Gastroesophageal sphincter (tissue), 4 donors: ENCODE measurements at regions not wholly inside any gene's neighbourhood (a gene's known extent, or its start where the extent isn't known, plus 50 kb on each side); places are given as distances from the start of the nearest gene placed in this dataset.

ENCODE experiments used
- ATAC-seq: fragments of 150-250 bp; one replicate; pipeline ENCODE4 v1.9.1; 2016; ENCODE audit warnings: mild to moderate bottlenecking, moderate library complexity
- H3K27ac ChIP-seq, 4 donors: fragments of 200-600 bp; sonication (generic) in 3 of 4; 1 replicate in 3 of 4; 2 replicates in 1 of 4; pipeline ENCODE4 v1.5.1; 2016 to 2019
- H3K27me3 ChIP-seq: fragments of 200-600 bp; sonication (generic); one replicate; pipeline ENCODE4 v1.5.1; 2019
- H3K36me3 ChIP-seq, 2 donors: fragments of 200-600 bp; sonication (generic); one replicate each; pipeline ENCODE4 v1.5.1; 2019; ENCODE audit warnings: control low read depth in 1 of 2
- H3K4me1 ChIP-seq, 3 donors: fragments of 200-600 bp; sonication (generic); 1 replicate in 2 of 3; 2 replicates in 1 of 3; pipeline ENCODE4 v1.5.1; 2016 to 2019; ENCODE audit warnings: control low read depth in 2 of 3
- H3K4me3 ChIP-seq, 2 donors: fragments of 200-600 bp; sonication (generic); one replicate each; pipeline ENCODE4 v1.5.1; 2019; ENCODE audit warnings: mild to moderate bottlenecking in 1 of 2, moderate library complexity in 1 of 2
- H3K9me3 ChIP-seq, 3 donors: fragments of 200-600 bp; sonication (generic); one replicate each; pipeline ENCODE4 v1.5.1; 2017 to 2019; ENCODE audit warnings: control low read depth in 2 of 3
- EP300 ChIP-seq: sonication (generic); formaldehyde crosslinking; IDR thresholded peaks from one replicate; pipeline ENCODE4 v1.6.1; 2017; ENCODE audit warnings: antibody characterized with exemption, mild to moderate bottlenecking
- POLR2A ChIP-seq, 2 donors: fragments of 450-650 bp; IDR thresholded peaks; one replicate each; pipeline ENCODE4 v1.6.1; 2017; ENCODE audit warnings: antibody characterized with exemption in 2 of 2, mild to moderate bottlenecking in 2 of 2, moderate library complexity in 1 of 2
- POLR2AphosphoS5 ChIP-seq: sonication (generic); formaldehyde crosslinking; IDR thresholded peaks from one replicate; pipeline ENCODE4 v1.6.1; 2017; ENCODE audit warnings: antibody characterized with exemption
- WGBS, 2 donors: methylation state at CpG; one replicate each; pipeline ENCODE4 v1.1.5; 2018; ENCODE audit warnings: low coverage in 1 of 2; 5-methylcytosine and 5-hydroxymethylcytosine counted together
- TF ChIP-seq, protein P1 (sequence below), 4 experiments: fragments of 200-600 bp in 2 of 4; fragments of 450-650 bp in 2 of 4; sonication (generic) in 1 of 4; IDR thresholded peaks; one replicate each; pipeline ENCODE4 v1.5.1; 2017 to 2019; ENCODE audit warnings: antibody characterized with exemption in 4 of 4, mild to moderate bottlenecking in 2 of 4, moderate library complexity in 2 of 4

DNA sequence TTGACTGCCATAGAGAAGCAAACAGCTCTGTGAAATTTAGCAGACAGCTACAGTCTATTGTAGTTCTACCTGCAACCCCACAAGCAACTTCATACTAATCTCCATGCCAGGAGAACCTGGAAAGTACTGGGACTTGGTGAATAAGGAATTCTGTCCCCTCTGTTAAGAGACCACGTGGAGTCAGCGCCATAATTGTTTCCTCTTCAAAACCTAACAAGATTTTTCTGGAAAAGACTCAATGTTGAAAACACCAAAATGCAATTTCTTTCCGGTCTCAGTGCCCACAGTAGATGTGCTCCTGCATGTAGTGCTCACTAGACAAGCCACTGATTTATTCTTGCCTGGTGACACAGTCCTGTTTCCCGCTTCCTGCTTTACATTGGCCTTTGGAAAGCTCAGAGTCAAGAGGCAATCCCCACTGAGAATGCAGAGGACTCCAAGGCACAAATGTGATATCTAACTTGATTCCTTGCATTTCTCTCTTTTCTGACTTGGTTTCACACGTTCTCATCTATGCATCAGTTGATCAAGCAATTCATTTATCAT, 268.3 kb downstream of the HIVEP2 start:
- no peak overlapping the region for H3K27ac ChIP-seq
- no peaks in the 10 kb centered on the region for H3K9me3 ChIP-seq
- H3K4me3 ChIP-seq = no peak overlapping the region
- TF ChIP-seq POLR2AphosphoS5 = no peak
- TF ChIP-seq, protein P1, sequence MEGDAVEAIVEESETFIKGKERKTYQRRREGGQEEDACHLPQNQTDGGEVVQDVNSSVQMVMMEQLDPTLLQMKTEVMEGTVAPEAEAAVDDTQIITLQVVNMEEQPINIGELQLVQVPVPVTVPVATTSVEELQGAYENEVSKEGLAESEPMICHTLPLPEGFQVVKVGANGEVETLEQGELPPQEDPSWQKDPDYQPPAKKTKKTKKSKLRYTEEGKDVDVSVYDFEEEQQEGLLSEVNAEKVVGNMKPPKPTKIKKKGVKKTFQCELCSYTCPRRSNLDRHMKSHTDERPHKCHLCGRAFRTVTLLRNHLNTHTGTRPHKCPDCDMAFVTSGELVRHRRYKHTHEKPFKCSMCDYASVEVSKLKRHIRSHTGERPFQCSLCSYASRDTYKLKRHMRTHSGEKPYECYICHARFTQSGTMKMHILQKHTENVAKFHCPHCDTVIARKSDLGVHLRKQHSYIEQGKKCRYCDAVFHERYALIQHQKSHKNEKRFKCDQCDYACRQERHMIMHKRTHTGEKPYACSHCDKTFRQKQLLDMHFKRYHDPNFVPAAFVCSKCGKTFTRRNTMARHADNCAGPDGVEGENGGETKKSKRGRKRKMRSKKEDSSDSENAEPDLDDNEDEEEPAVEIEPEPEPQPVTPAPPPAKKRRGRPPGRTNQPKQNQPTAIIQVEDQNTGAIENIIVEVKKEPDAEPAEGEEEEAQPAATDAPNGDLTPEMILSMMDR (IDR thresholded peaks at IDR 0.05) = no peak
- no peak for TF ChIP-seq POLR2A (IDR thresholded peaks at IDR 0.05)
- TF ChIP-seq EP300 = no peak
- peaks cover 0 to 8% (median 0%) of the 10 kb centered on the region in 3 donors for H3K4me1 ChIP-seq
- WGBS, 2 donors = 67 to 83% methylated on average over 4 to 5 of the region's 5 CpGs
- peaks cover 4% of the 10 kb centered on the region for H3K27me3 ChIP-seq
- ATAC-seq = no peak
- H3K36me3 ChIP-seq = no peaks in the 10 kb centered on the region

DNA sequence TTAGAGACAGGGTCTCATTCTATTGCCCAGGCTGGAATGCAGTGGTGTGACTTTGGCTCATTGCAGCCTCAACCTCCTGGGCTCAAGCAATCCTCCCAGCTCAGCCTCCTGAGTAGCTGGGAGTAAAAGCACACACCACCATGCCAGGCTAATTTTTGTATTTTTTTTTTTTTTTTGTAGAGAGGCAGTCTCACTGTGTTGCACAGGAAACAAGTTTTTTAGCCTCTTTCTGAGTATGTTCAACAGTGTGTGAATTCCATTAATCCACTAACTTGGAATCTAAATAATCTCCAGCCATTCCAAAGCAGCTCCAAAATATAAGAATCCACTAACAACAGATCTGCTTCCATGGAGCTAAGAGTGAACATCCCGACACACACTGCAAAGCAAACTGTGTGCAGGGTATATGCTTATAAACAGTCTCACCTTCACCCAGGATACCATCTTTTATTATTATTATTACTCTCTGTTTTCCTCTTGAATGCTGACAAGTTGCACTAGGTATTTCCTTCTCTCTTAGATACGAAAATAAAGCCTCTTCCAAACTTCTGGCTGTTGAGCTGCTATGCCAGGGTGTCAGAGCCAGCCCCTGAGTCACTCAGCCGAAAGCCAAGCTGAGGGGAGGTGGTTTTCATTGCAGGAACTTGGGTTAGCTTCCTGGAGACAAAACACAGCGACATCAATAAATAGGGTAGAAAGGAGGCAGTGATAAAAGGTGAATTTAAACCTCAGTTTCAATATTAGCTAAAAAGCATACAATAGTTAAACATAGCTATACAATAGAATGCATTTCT, 264.9 kb downstream of the HIVEP2 start:
- 13 to 30% methylated on average over 2 to 4 of the region's 4 CpGs for WGBS, 2 donors
- peaks cover 0 to 8% (median 0%) of the 10 kb centered on the region in 3 donors for H3K4me1 ChIP-seq
- H3K4me3 ChIP-seq = no peak overlapping the region
- TF ChIP-seq, protein P1 (IDR thresholded peaks at IDR 0.05) = no peak
- TF ChIP-seq POLR2A (IDR thresholded peaks at IDR 0.05) (no peak), EP300 (no peak), POLR2AphosphoS5 (no peak)
- no peaks in the 10 kb centered on the region for H3K27me3 ChIP-seq
- ATAC-seq = no peak
- no peaks in the 10 kb centered on the region for H3K9me3 ChIP-seq
- H3K36me3 ChIP-seq = no peaks in the 10 kb centered on the region
- no peak overlapping the region for H3K27ac ChIP-seq

DNA sequence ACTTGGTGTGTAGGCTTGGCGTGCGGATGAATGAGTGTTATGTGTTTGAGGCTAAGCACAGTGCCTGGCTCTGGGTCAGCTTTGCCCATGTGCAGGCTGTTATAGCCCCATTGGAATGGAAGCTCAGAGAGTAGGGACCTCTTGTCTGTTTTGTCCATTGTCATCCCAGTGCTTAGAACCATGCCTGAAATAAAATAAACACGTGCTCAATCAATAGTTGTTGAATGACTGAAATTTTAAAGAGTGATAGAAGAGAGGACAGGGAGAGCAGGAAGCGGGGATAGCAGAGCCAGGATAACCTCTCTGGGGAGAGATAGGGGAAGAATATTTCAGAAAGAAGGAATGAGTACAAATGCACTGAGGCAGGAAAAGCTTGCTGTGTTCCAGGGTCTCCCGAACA, 263.9 kb downstream of the HIVEP2 start:
- Histone ChIP-seq H3K9me3 (no peaks in the 10 kb centered on the region), H3K27me3 (no peaks in the 10 kb centered on the region), H3K4me1 (peaks cover 0 to 8% (median 0%) of the 10 kb centered on the region in 3 donors), H3K27ac (no peak overlapping the region), H3K36me3 (no peaks in the 10 kb centered on the region), H3K4me3 (no peak overlapping the region)
- WGBS, 2 donors = 91 to 100% methylated on average over 1 to 5 of the region's 5 CpGs
- TF ChIP-seq EP300 (no peak), POLR2A (IDR thresholded peaks at IDR 0.05) (no peak), POLR2AphosphoS5 (no peak)
- TF ChIP-seq, protein P1 (IDR thresholded peaks at IDR 0.05) = no peak
- no peak for ATAC-seq

DNA sequence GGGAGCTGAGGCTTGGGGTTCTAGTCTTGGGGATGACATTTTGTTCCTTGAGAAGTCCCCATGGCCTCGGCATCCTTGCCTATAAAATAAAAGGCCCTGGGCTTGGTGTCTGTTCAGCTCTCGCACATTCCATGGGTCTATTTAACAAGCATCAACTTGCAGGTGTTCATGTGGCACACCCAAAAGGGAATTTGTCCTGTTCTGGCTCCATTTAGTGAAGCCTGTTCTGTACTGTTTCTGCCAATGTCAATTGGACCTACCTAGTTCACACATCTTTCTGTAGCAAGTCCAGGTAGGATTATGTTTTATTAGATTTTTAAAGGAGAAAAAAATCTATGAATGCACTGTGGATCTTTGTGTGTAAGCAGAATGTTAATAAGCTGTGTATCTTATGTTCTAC, 262.0 kb downstream of the HIVEP2 start:
- ATAC-seq = no peak
- peaks cover 0 to 8% (median 0%) of the 10 kb centered on the region in 3 donors for H3K4me1 ChIP-seq
- no peaks in the 10 kb centered on the region for H3K36me3 ChIP-seq
- H3K27me3 ChIP-seq = no peaks in the 10 kb centered on the region
- H3K9me3 ChIP-seq = no peaks in the 10 kb centered on the region
- no peak for TF ChIP-seq EP300
- TF ChIP-seq, protein P1 (IDR thresholded peaks at IDR 0.05) = no peak
- no peak for TF ChIP-seq POLR2A (IDR thresholded peaks at IDR 0.05)
- TF ChIP-seq POLR2AphosphoS5 = no peak
- no peak overlapping the region for H3K27ac ChIP-seq
- WGBS, 2 donors = 63 to 80% methylated on average over 2 of the region's 2 CpGs
- H3K4me3 ChIP-seq = no peak overlapping the region

DNA sequence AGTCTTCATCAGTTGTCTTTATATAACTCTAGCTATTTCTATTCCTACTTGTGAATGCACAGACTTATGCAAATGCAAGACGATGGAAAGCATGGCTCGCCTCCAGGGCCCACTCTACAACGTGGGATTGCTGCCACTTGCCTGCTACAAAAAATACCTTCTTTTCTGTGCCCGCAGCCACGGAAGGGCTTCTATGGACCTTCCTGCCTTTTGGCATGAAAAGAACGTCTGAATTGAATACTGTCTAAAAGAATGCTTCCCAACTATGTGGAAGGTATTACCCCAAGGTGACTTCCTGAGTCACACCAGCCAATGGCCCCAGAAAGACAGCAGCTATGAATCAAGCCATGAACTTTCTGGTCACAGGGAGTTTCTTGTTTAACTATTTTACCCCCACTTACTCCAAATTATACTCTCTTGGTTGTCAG, 261.2 kb downstream of the HIVEP2 start:
- no peak for TF ChIP-seq EP300
- TF ChIP-seq, protein P1 (IDR thresholded peaks at IDR 0.05) = no peak
- TF ChIP-seq POLR2A (IDR thresholded peaks at IDR 0.05) = no peak
- no peak for TF ChIP-seq POLR2AphosphoS5
- Histone ChIP-seq H3K27me3 (no peaks in the 10 kb centered on the region), H3K4me3 (no peak overlapping the region), H3K36me3 (no peaks in the 10 kb centered on the region), H3K27ac (no peak overlapping the region), H3K4me1 (peaks cover 0 to 8% (median 0%) of the 10 kb centered on the region in 3 donors), H3K9me3 (no peaks in the 10 kb centered on the region)
- no peak for ATAC-seq
- 82 to 94% methylated on average over 3 to 4 of the region's 6 CpGs for WGBS, 2 donors
